Mesenchymal stem cell (in vitro differentiated cells and primary cell): ENCODE measurements at regions not wholly inside any gene's neighbourhood (a gene's known extent, or its start where the extent isn't known, plus 50 kb on each side); places are given as distances from the start of the nearest gene placed in this dataset.

Experiments used
- DNase-seq: peaks from one replicate; pipeline ENCODE4 v3.0.0-alpha.2; 2013
- H2AFZ ChIP-seq: one replicate; pipeline ENCODE4 v1.6.1; 2013; ENCODE audit warnings: low read depth, mild to moderate bottlenecking, control low read depth, inconsistent platforms, low read length, moderate library complexity
- H2AK5ac ChIP-seq: 2 replicates; pipeline ENCODE4 v1.6.1; 2013; ENCODE audit warnings: low read length, moderate library complexity, mild to moderate bottlenecking, inconsistent platforms; ENCODE audit not compliant: severe bottlenecking
- H2BK120ac ChIP-seq: one replicate; pipeline ENCODE4 v1.6.1; 2013; ENCODE audit warnings: low read depth, mild to moderate bottlenecking, inconsistent platforms, low read length, moderate library complexity
- H2BK12ac ChIP-seq, 2 experiments: one replicate each; pipeline ENCODE4 v1.6.1; 2013; ENCODE audit warnings: inconsistent platforms in 2 of 2, low read length in 2 of 2, mild to moderate bottlenecking in 2 of 2, moderate library complexity in 2 of 2, control low read depth in 1 of 2
- H2BK15ac ChIP-seq: one replicate; pipeline ENCODE4 v1.6.1; 2013; ENCODE audit warnings: mild to moderate bottlenecking, low read depth, inconsistent platforms; ENCODE audit not compliant: poor library complexity, severe bottlenecking
- H2BK5ac ChIP-seq: 2 replicates; pipeline ENCODE4 v1.6.1; 2013; ENCODE audit warnings: low read depth, mild to moderate bottlenecking, low read length, control low read depth, inconsistent platforms; ENCODE audit not compliant: poor library complexity, severe bottlenecking
- H3K14ac ChIP-seq, 2 experiments: one replicate each; pipeline ENCODE4 v1.6.1; 2013; ENCODE audit warnings: inconsistent platforms in 2 of 2, low read length in 2 of 2, control low read depth in 1 of 2, mild to moderate bottlenecking in 1 of 2, moderate library complexity in 1 of 2
- H3K18ac ChIP-seq, 2 experiments: one replicate each; pipeline ENCODE4 v1.6.1; 2013; ENCODE audit warnings: inconsistent platforms in 2 of 2, low read length in 2 of 2, control low read depth in 1 of 2, low read depth in 1 of 2, mild to moderate bottlenecking in 1 of 2
- H3K23ac ChIP-seq, 2 experiments: one replicate each; pipeline ENCODE4 v1.6.1; 2013; ENCODE audit warnings: inconsistent platforms in 2 of 2, low read length in 2 of 2, mild to moderate bottlenecking in 2 of 2, moderate library complexity in 2 of 2, control low read depth in 1 of 2
- H3K27ac ChIP-seq: 2 replicates; pipeline ENCODE4 v1.5.1; 2013; ENCODE audit warnings: mild to moderate bottlenecking, moderate library complexity, low read length, control low read depth, inconsistent platforms; ENCODE audit not compliant: poor library complexity, severe bottlenecking
- H3K27me3 ChIP-seq, 2 experiments: 2 replicates each; pipeline versions ENCODE4 v1.6.1 to v1.7.0; 2013; ENCODE audit warnings: low read length in 2 of 2, mild to moderate bottlenecking in 2 of 2, moderate library complexity in 2 of 2, control low read depth in 1 of 2, inconsistent platforms in 1 of 2; ENCODE audit not compliant: control insufficient read depth in 1 of 2, insufficient read depth in 1 of 2
- H3K36me3 ChIP-seq, 2 experiments: 2 replicates each; pipeline versions ENCODE4 v1.6.1 to v1.7.0; 2013; ENCODE audit warnings: low read length in 2 of 2, control low read depth in 1 of 2, inconsistent platforms in 1 of 2, low read depth in 1 of 2, mild to moderate bottlenecking in 1 of 2; ENCODE audit not compliant: insufficient read depth in 2 of 2, control insufficient read depth in 1 of 2
- H3K4ac ChIP-seq, 2 experiments: one replicate each; pipeline ENCODE4 v1.6.1; 2013; ENCODE audit warnings: inconsistent platforms in 2 of 2, low read length in 2 of 2, mild to moderate bottlenecking in 2 of 2, moderate library complexity in 2 of 2, control low read depth in 1 of 2, low read depth in 1 of 2
- H3K4me1 ChIP-seq: 2 replicates; pipeline ENCODE4 v1.6.1; 2013; ENCODE audit warnings: low read depth, low read length, control low read depth; ENCODE audit not compliant: control insufficient read depth, insufficient read depth
- H3K4me2 ChIP-seq: 2 replicates; pipeline ENCODE4 v1.6.1; 2013; ENCODE audit warnings: low read length, mild to moderate bottlenecking, inconsistent platforms; ENCODE audit not compliant: poor library complexity, severe bottlenecking
- H3K4me3 ChIP-seq, 2 experiments: 2 replicates each; pipeline versions ENCODE4 v1.5.1 to v1.7.0; 2013; ENCODE audit warnings: low read length in 2 of 2, mild to moderate bottlenecking in 2 of 2, control low read depth in 1 of 2, low read depth in 1 of 2; ENCODE audit not compliant: insufficient read depth in 1 of 2
- H3K79me1 ChIP-seq: replicated peaks from 2 replicates; pipeline ENCODE4 v1.6.1; 2013; ENCODE audit warnings: mild to moderate bottlenecking, control low read depth, low read length, inconsistent platforms; ENCODE audit not compliant: poor library complexity, severe bottlenecking
- H3K9ac ChIP-seq: 2 replicates; pipeline ENCODE4 v1.7.0; 2013; ENCODE audit warnings: mild to moderate bottlenecking, low read length, moderate library complexity
- H3K9me3 ChIP-seq: 2 replicates; pipeline ENCODE4 v1.7.0; 2013; ENCODE audit warnings: mild to moderate bottlenecking, low read length; ENCODE audit not compliant: control insufficient read depth
- H4K8ac ChIP-seq: one replicate; pipeline ENCODE4 v1.6.1; 2013; ENCODE audit warnings: inconsistent platforms, mild to moderate bottlenecking, low read length, moderate library complexity
- H4K91ac ChIP-seq: one replicate; pipeline ENCODE4 v1.6.1; 2013; ENCODE audit warnings: mild to moderate bottlenecking, low read length, inconsistent platforms
- WGBS: methylation state at CpG from one replicate; pipeline ENCODE4 v1.1.7; 2013; ENCODE audit warnings: mixed read lengths; 5-methylcytosine and 5-hydroxymethylcytosine counted together

DNA sequence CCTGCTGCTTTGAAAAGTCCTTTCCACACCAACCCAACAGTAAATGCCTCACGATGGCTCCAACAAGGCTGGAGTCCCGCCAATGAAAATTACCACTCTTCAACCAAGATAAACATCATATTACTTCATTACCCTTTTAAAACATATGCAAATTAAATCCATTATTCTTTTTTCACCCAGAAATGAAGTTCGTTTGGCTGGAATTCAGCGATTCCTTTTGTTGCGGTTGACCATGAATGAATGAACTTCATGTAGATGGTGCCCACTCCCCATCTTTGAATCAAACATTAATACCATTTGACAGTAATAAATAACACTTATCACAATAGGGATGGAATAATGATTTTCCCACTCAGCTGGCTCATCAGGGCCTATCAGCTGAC lies 211.5 kb upstream of the TOX3 start:
- no peak for DNase-seq
- Histone ChIP-seq H3K23ac (no peak overlapping the region), H2AFZ (no peak overlapping the region), H4K8ac (no peak overlapping the region), H3K36me3 (no peaks in the 10 kb centered on the region), H3K9ac (no peak overlapping the region), H3K79me1 (no peaks in the 10 kb centered on the region), H2BK5ac (no peak overlapping the region), H2BK12ac (no peak overlapping the region), H2BK15ac (no peak overlapping the region), H3K14ac (no peak overlapping the region), H3K4me1 (no peaks in the 10 kb centered on the region), H2AK5ac (no peak overlapping the region), H3K27ac (no peak overlapping the region), H3K4ac (no peak overlapping the region), H4K91ac (no peak overlapping the region), H3K18ac (no peak overlapping the region), H2BK120ac (no peak overlapping the region), H3K4me3 (no peak overlapping the region), H3K4me2 (no peak overlapping the region), H3K9me3 (no peaks in the 10 kb centered on the region), H3K27me3 (no peaks in the 10 kb centered on the region)
- 91% methylated on average over 5 of the region's 5 CpGs for WGBS

DNA sequence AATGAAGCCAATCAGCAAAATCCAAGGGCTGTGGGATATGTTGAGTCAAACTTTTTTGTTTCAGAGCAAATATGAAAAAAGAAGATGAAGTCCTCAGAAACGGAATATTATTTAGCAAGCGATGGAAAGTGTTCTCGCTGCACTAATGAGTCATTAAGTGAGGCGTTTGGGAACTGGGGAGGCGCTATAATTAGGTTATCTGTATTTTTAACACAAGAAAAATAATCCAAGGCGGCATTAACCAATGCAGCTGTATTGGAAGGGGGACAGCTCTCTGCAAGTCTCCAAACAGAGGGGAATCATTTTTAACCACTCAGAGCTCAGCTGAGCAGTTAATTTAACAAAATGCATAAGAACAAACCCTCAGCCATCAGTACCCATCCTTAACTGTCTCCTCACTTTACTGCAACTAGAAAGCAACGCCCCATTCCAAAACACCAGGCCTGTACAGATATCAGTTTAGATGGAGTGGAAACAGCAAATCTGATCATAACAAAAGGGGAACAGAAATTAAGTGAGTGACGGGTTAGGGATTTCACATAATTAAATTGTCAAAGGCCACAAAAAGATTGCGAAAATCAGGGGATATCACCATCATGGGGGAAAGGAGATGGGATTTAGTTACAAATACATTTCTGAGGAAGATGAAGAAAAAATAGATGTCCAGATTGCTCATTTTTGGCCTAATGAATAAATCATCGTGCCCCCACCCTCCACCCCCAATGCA lies 211.0 kb upstream of the TOX3 start:
- H2AFZ ChIP-seq = no peak overlapping the region
- no peak overlapping the region for H3K23ac ChIP-seq
- H3K9me3 ChIP-seq = no peaks in the 10 kb centered on the region
- H2AK5ac ChIP-seq = no peak overlapping the region
- H3K79me1 ChIP-seq = no peaks in the 10 kb centered on the region
- H3K4me1 ChIP-seq = no peaks in the 10 kb centered on the region
- no peaks in the 10 kb centered on the region for H3K36me3 ChIP-seq
- H3K4me2 ChIP-seq = no peak overlapping the region
- no peak overlapping the region for H2BK120ac ChIP-seq
- H2BK12ac ChIP-seq = no peak overlapping the region
- no peak overlapping the region for H4K8ac ChIP-seq
- H3K4me3 ChIP-seq = no peak overlapping the region
- DNase-seq = no peak
- no peak overlapping the region for H2BK15ac ChIP-seq
- no peak overlapping the region for H3K27ac ChIP-seq
- no peak overlapping the region for H3K4ac ChIP-seq
- H3K14ac ChIP-seq = no peak overlapping the region
- H3K27me3 ChIP-seq = no peaks in the 10 kb centered on the region
- no peak overlapping the region for H2BK5ac ChIP-seq
- 81% methylated on average over 10 of the region's 10 CpGs for WGBS
- H3K18ac ChIP-seq = no peak overlapping the region
- H4K91ac ChIP-seq = no peak overlapping the region
- no peak overlapping the region for H3K9ac ChIP-seq

DNA sequence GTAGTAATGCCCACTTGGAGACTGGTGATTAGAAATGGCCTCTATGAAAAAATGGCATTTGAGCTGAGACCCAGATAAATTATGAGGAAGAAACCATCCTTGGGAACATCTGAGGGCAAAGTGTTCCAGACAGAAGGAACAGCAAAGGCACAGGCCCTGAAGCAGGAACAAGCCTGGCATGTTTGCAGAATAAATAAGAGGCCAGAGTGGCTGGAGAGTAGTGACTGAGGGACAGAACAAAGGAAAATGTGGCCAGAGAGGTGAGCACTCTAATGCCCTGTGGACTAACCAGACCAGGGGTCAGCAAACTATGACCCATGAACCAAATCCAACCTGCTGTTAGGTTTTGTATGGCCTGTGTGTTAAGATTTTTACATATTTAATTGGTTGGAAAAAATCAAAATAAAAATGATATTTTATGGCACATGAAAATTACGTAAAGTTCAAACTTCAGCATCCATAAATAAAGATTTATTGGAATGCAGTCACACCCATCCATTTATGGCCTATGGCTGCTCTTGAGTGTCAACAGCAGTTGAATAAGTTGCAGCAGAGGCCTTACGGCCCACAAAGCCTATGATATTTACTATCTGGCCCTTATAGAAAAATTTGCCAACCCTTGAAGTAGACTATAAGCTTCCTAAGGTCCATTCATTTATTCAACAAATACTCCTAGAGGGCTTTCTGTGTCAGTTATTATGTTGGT lies 210.0 kb upstream of the TOX3 start:
- Histone ChIP-seq H3K36me3 (no peaks in the 10 kb centered on the region), H3K79me1 (no peaks in the 10 kb centered on the region), H3K9ac (no peak overlapping the region), H3K4ac (no peak overlapping the region), H3K4me2 (no peak overlapping the region), H3K14ac (no peak overlapping the region), H3K27me3 (no peaks in the 10 kb centered on the region), H3K23ac (no peak overlapping the region), H2BK12ac (no peak overlapping the region), H3K4me3 (no peak overlapping the region), H2AFZ (no peak overlapping the region), H3K9me3 (no peaks in the 10 kb centered on the region), H2BK120ac (no peak overlapping the region), H2BK5ac (no peak overlapping the region), H3K27ac (no peak overlapping the region), H4K91ac (no peak overlapping the region), H2AK5ac (no peak overlapping the region), H2BK15ac (no peak overlapping the region), H3K18ac (no peak overlapping the region), H3K4me1 (no peaks in the 10 kb centered on the region), H4K8ac (no peak overlapping the region)
- 88% methylated on average over 2 of the region's 2 CpGs for WGBS
- no peak for DNase-seq

DNA sequence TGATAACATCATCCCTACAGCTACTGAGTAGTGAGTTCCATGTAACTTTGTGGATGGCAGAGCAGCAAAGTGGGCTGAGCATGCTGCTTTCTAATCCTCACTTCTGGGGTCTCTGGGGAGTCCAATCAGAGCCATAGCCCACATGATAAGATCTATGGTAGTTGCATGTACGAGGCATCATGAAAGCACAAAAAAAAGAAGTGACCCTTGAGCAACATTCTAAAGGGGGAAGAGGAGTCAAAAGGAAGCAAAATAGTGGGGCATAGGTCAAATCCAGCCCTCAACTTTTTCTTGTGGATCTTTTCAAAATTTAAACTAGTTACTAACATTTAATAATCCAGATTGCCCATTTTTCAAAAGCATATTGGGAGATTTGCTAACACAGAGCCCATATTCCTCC lies 208.5 kb upstream of the TOX3 start:
- H2AFZ ChIP-seq = no peak overlapping the region
- no peaks in the 10 kb centered on the region for H3K9me3 ChIP-seq
- H3K4ac ChIP-seq = no peak overlapping the region
- H2BK12ac ChIP-seq = no peak overlapping the region
- no peak overlapping the region for H2AK5ac ChIP-seq
- no peak overlapping the region for H3K9ac ChIP-seq
- DNase-seq = no peak
- H3K79me1 ChIP-seq = no peaks in the 10 kb centered on the region
- H3K18ac ChIP-seq = no peak overlapping the region
- no peak overlapping the region for H2BK120ac ChIP-seq
- H4K91ac ChIP-seq = no peak overlapping the region
- no peak overlapping the region for H3K4me3 ChIP-seq
- H3K4me2 ChIP-seq = no peak overlapping the region
- no peak overlapping the region for H3K23ac ChIP-seq
- no peaks in the 10 kb centered on the region for H3K36me3 ChIP-seq
- no peak overlapping the region for H3K14ac ChIP-seq
- no peak overlapping the region for H2BK15ac ChIP-seq
- no peak overlapping the region for H3K27ac ChIP-seq
- no peaks in the 10 kb centered on the region for H3K4me1 ChIP-seq
- no peak overlapping the region for H2BK5ac ChIP-seq
- 50% methylated on average over 1 of the region's 1 CpG for WGBS
- no peak overlapping the region for H4K8ac ChIP-seq
- no peaks in the 10 kb centered on the region for H3K27me3 ChIP-seq
